Esophagus muscularis mucosa (tissue), 4 donors: ENCODE measurements at regions not wholly inside any gene's neighbourhood (a gene's known extent, or its start where the extent isn't known, plus 50 kb on each side); places are given as distances from the start of the nearest gene placed in this dataset.

Experiments
- DNase-seq: peaks from one replicate; pipeline ENCODE4 v3.0.0-alpha.2; 2017; ENCODE audit errors: extremely low spot score
- H3K27ac ChIP-seq, 4 donors: fragments of 200-600 bp; sonication (generic); replicated peaks in 1 of 4; 1 replicate in 3 of 4; 2 replicates in 1 of 4; pipeline ENCODE4 v1.5.1; 2016 to 2019; ENCODE audit warnings: mild to moderate bottlenecking in 1 of 4
- H3K27me3 ChIP-seq, 4 donors: fragments of 200-600 bp; sonication (generic); one replicate each; pipeline versions ENCODE4 v1.5.1 to v1.6.0; 2016 to 2019
- H3K36me3 ChIP-seq, 4 donors: fragments of 200-600 bp; sonication (generic); one replicate each; pipeline ENCODE4 v1.5.1; 2016 to 2019
- H3K4me1 ChIP-seq, 4 donors: fragments of 200-600 bp; sonication (generic); one replicate each; pipeline ENCODE4 v1.5.1; 2016 to 2019
- H3K4me3 ChIP-seq, 4 donors: fragments of 200-600 bp; sonication (generic); 1 replicate in 2 of 4; 2 replicates in 2 of 4; pipeline ENCODE4 v1.5.1; 2016 to 2019; ENCODE audit warnings: mild to moderate bottlenecking in 4 of 4, moderate library complexity in 1 of 4
- H3K9me3 ChIP-seq, 4 donors: fragments of 200-600 bp; sonication (generic); 1 replicate in 3 of 4; 2 replicates in 1 of 4; pipeline ENCODE4 v1.5.1; 2016 to 2019
- EP300 ChIP-seq: sonication (generic); formaldehyde crosslinking; IDR thresholded peaks from one replicate; pipeline ENCODE4 v1.6.1; 2017; ENCODE audit warnings: antibody characterized with exemption
- POLR2A ChIP-seq: fragments of 450-650 bp; IDR thresholded peaks from one replicate; pipeline ENCODE4 v1.6.1; 2017; ENCODE audit warnings: antibody characterized with exemption, moderate library complexity, mild to moderate bottlenecking, low read depth
- POLR2AphosphoS5 ChIP-seq, 2 donors: sonication (generic); formaldehyde crosslinking; IDR thresholded peaks; one replicate each; pipeline ENCODE4 v1.6.1; 2017; ENCODE audit warnings: antibody characterized with exemption in 2 of 2
- WGBS: methylation state at CpG from one replicate; pipeline ENCODE4 v1.1.5; 2018; 5-methylcytosine and 5-hydroxymethylcytosine counted together
- intact Hi-C: fragments of 100-400 bp; cut with DNase I; formaldehyde crosslinking; loops from one replicate; pipeline ENCODE4 v1.15.1; 2023
- TF ChIP-seq, protein P1 (sequence below), 3 experiments: fragments of 200-600 bp in 2 of 3; fragments of 450-650 bp in 1 of 3; sonication (generic) in 2 of 3; IDR thresholded peaks; one replicate each; pipeline ENCODE4 v1.5.1; 2017 to 2019; ENCODE audit warnings: antibody characterized with exemption in 3 of 3, mild to moderate bottlenecking in 2 of 3, moderate library complexity in 1 of 3

DNA sequence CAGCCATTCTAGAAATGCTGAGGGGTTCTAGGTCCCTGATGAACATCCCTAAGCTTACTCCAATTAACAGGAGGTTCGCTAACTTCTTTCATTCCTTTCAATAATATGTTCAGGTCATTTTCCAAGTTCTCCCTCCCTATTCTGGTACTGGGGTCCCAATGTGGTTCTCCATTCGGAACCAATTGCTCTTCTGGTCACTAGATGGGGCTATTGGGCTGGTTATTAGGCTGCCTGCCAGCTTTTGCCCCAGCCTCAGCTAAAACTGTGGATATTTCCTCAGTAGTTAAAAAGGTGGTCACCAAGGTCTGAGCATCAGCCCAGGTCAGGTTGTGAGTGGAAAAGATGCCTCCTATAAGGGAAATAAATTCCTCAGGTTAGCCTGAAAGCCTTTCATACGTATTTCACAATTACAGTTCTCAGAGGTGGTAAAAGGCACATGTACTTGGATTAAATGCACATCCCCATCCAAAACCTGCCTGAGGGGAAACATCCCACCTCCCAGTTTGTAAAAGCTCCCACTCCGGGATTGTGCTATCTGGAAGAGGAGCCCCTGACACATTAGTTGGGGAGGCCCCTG, 161.1 kb upstream of the CCDC179 start:
- H3K4me1 ChIP-seq = no peaks in the 10 kb centered on the region
- no peaks in the 10 kb centered on the region for H3K9me3 ChIP-seq
- no peak overlapping the region for H3K27ac ChIP-seq
- intact Hi-C loops = no loop called here
- H3K36me3 ChIP-seq = no peaks in the 10 kb centered on the region
- TF ChIP-seq EP300 (no peak), POLR2AphosphoS5 (IDR thresholded peaks at IDR 0.05) (no peak), POLR2A (no peak)
- TF ChIP-seq, protein P1, sequence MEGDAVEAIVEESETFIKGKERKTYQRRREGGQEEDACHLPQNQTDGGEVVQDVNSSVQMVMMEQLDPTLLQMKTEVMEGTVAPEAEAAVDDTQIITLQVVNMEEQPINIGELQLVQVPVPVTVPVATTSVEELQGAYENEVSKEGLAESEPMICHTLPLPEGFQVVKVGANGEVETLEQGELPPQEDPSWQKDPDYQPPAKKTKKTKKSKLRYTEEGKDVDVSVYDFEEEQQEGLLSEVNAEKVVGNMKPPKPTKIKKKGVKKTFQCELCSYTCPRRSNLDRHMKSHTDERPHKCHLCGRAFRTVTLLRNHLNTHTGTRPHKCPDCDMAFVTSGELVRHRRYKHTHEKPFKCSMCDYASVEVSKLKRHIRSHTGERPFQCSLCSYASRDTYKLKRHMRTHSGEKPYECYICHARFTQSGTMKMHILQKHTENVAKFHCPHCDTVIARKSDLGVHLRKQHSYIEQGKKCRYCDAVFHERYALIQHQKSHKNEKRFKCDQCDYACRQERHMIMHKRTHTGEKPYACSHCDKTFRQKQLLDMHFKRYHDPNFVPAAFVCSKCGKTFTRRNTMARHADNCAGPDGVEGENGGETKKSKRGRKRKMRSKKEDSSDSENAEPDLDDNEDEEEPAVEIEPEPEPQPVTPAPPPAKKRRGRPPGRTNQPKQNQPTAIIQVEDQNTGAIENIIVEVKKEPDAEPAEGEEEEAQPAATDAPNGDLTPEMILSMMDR (IDR thresholded peaks at IDR 0.05) = peak in 1 of 3 experiments; percentile 40
- no peak overlapping the region for H3K4me3 ChIP-seq
- H3K27me3 ChIP-seq = no peaks in the 10 kb centered on the region
- WGBS = 60% methylated on average over 3 of the region's 4 CpGs
- DNase-seq = no peak

DNA sequence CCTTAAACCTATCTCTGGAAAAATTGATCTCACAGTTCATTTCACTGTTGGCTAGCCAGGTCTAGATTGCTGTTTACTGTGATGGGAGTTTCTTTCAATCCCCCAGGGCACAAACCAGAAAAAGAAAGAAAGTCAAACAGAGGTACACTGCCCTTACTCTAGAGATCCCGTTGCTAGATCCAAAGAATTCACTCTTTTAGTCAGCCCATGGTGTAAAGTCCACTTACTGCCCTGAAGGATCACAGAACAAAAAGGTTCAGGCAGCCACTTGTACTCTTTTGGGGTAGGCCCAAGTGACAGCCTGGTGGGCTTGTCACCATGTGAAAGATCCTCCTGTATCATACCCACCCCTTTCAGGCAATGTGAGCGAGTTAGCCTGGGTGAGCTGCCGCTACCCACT, 162.6 kb upstream of the CCDC179 start:
- intact Hi-C loops = no loop called here
- no peak overlapping the region for H3K27ac ChIP-seq
- WGBS = 100% methylated on average over 3 of the region's 3 CpGs
- H3K4me1 ChIP-seq = no peaks in the 10 kb centered on the region
- H3K27me3 ChIP-seq = no peaks in the 10 kb centered on the region
- H3K36me3 ChIP-seq = no peaks in the 10 kb centered on the region
- TF ChIP-seq EP300 (no peak), POLR2A (no peak), POLR2AphosphoS5 (IDR thresholded peaks at IDR 0.05) (no peak)
- TF ChIP-seq, protein P1 (IDR thresholded peaks at IDR 0.05) = no peak
- DNase-seq = no peak
- H3K9me3 ChIP-seq = no peaks in the 10 kb centered on the region
- no peak overlapping the region for H3K4me3 ChIP-seq

DNA sequence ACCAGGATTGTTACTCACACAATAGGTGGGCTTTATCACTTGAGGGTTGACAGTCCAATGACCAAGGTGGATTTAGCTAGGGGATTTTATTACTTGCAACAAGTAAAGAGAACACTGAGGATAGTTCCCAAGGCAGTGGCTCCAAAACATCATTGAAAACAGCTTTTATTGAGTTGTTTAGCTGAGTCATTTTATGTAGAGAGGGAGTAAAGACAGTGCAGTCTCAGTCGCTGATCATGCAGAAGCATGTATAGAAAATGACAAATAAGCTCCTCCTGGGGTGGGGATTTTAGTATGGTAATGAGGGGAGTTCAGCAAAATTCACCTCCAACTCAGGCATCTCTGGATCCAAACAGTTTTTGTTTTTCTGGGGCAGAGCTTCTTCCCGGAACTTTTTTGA, 163.0 kb upstream of the CCDC179 start:
- H3K27ac ChIP-seq = no peak overlapping the region
- no peaks in the 10 kb centered on the region for H3K4me1 ChIP-seq
- no peaks in the 10 kb centered on the region for H3K36me3 ChIP-seq
- no peaks in the 10 kb centered on the region for H3K27me3 ChIP-seq
- H3K9me3 ChIP-seq = no peaks in the 10 kb centered on the region
- intact Hi-C loops = no loop called here
- H3K4me3 ChIP-seq = no peak overlapping the region
- no peak for DNase-seq
- WGBS = 84% methylated on average over 2 of the region's 2 CpGs
- TF ChIP-seq POLR2AphosphoS5 (IDR thresholded peaks at IDR 0.05) (no peak), POLR2A (no peak), EP300 (no peak)
- TF ChIP-seq, protein P1 (IDR thresholded peaks at IDR 0.05) = no peak

DNA sequence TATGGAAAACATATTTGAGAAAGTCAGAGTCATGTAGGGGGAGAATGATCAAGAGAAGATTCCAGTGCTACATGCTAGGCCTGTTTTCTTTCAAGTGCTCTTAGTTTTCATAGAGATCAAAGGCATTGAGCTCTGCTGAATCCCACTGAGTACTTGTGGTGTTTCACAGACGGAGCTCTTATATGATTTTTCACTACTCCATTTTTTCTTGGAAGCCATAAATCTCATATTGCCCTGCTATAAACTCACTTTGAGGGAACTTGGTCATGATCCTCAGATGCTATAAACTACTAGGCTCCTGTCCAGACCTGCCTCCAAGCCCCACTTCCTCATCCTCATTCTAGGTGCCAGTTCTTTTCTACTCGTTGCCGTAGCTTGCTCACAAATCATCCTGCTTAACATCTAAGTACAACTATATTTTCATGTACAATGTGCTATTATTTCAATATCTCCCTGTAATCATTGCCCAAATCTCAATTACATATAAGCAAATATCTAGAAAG, 180.8 kb upstream of the CCDC179 start:
- 75% methylated on average over 3 of the region's 3 CpGs for WGBS
- H3K36me3 ChIP-seq = no peaks in the 10 kb centered on the region
- H3K9me3 ChIP-seq = no peaks in the 10 kb centered on the region
- H3K27ac ChIP-seq = no peak overlapping the region
- DNase-seq = no peak
- no peak overlapping the region for H3K4me3 ChIP-seq
- TF ChIP-seq, protein P1 (IDR thresholded peaks at IDR 0.05) = no peak
- TF ChIP-seq POLR2AphosphoS5 (IDR thresholded peaks at IDR 0.05) = no peak
- TF ChIP-seq EP300 = no peak
- no peak for TF ChIP-seq POLR2A
- no peaks in the 10 kb centered on the region for H3K4me1 ChIP-seq
- H3K27me3 ChIP-seq = no peaks in the 10 kb centered on the region
- intact Hi-C loops = no loop called here

DNA sequence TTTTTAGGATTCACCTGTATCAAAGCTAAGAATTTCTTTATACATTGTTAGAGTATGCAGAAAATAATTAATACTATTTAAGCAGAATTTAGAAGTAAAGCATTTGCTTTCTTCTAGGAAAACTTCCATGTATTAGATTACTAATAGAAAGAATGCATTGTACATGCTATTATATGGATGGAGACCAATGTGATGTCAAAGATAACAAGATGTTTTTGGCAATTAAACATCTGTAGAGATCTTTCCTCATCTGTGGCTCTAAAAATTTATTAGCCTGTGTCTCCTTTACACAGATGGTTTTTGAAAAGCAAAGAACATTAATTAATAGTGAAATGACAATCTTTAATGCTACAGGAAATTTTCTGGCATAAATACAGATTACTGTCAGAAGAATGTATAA, 198.4 kb upstream of the CCDC179 start:
- Histone ChIP-seq H3K36me3 (no peaks in the 10 kb centered on the region), H3K4me1 (no peaks in the 10 kb centered on the region), H3K27me3 (no peaks in the 10 kb centered on the region), H3K4me3 (no peak overlapping the region), H3K9me3 (no peaks in the 10 kb centered on the region), H3K27ac (no peak overlapping the region)
- intact Hi-C loops = no loop called here
- DNase-seq = no peak
- TF ChIP-seq POLR2A = no peak
- no peak for TF ChIP-seq POLR2AphosphoS5 (IDR thresholded peaks at IDR 0.05)
- TF ChIP-seq EP300 = no peak
- TF ChIP-seq, protein P1 (IDR thresholded peaks at IDR 0.05) = no peak
